H1 (cell line): ENCODE measurements at regions not wholly inside any gene's neighbourhood (a gene's known extent, or its start where the extent isn't known, plus 50 kb on each side); places are given as distances from the start of the nearest gene placed in this dataset.

Experiments
- CHD7 ChIP-seq: fragments of 300-600 bp; sonication (generic); IDR thresholded peaks from 2 replicates; pipeline ENCODE4 v1.7.1; 2012; ENCODE audit warnings: low read length, moderate library complexity, mild to moderate bottlenecking, inconsistent platforms; ENCODE audit not compliant: insufficient replicate concordance
- JUND ChIP-seq: IDR thresholded peaks from 2 replicates; pipeline ENCODE4 v1.6.1; 2011; ENCODE audit warnings: mild to moderate bottlenecking, improper control_type of control experiment, low read length
- KDM5A ChIP-seq: fragments of 200-600 bp; IDR thresholded peaks from 2 replicates; pipeline ENCODE4 v1.7.1; 2012; ENCODE audit warnings: mild to moderate bottlenecking, low read length, inconsistent platforms, mixed read lengths
- NRF1 ChIP-seq: IDR thresholded peaks from 2 replicates; pipeline ENCODE4 v1.6.1; 2011; ENCODE audit warnings: mild to moderate bottlenecking, low read depth, low read length, improper control_type of control experiment
- POU5F1 ChIP-seq: IDR thresholded peaks from 2 replicates; pipeline ENCODE4 v1.6.1; 2011; ENCODE audit warnings: low read depth, mild to moderate bottlenecking, low read length, moderate library complexity
- RFX5 ChIP-seq: IDR thresholded peaks from 2 replicates; pipeline ENCODE4 v1.6.1; 2011; ENCODE audit warnings: low read depth, low read length, improper control_type of control experiment, borderline replicate concordance
- TAF1 ChIP-seq: IDR thresholded peaks from 2 replicates; pipeline ENCODE4 v1.6.1; 2011; ENCODE audit warnings: mild to moderate bottlenecking, low read depth, low read length

GRCh38 chr1:221118938-221119320 is 239.7 kb downstream of the HLX start (continued):
- TF ChIP-seq CHD7 (no peak), NRF1 (no peak), RFX5 (no peak), POU5F1 (no peak), TAF1 (no peak), KDM5A (no peak), JUND (no peak)
- TF ChIP-seq, all 59 proteins: peak for 0
